Suprapubic skin (tissue), 4 donors: ENCODE measurements at regions not wholly inside any gene's neighbourhood (a gene's known extent, or its start where the extent isn't known, plus 50 kb on each side); places are given as distances from the start of the nearest gene placed in this dataset.

Source experiments
- CTCF ChIP-seq, 2 donors: fragments of 200-600 bp in 1 of 2; fragments of 450-650 bp in 1 of 2; sonication (generic) in 1 of 2; IDR thresholded peaks; one replicate each; pipeline ENCODE4 v1.5.1; 2016 to 2019; ENCODE audit warnings: antibody characterized with exemption in 2 of 2, mild to moderate bottlenecking in 1 of 2, moderate library complexity in 1 of 2
- EP300 ChIP-seq: sonication (generic); formaldehyde crosslinking; IDR thresholded peaks from one replicate; pipeline ENCODE4 v1.6.1; 2017; ENCODE audit warnings: antibody characterized with exemption
- POLR2A ChIP-seq, 2 donors: fragments of 450-650 bp; IDR thresholded peaks; one replicate each; pipeline ENCODE4 v1.6.1; 2017; ENCODE audit warnings: antibody characterized with exemption in 2 of 2, mild to moderate bottlenecking in 2 of 2, moderate library complexity in 2 of 2
- POLR2AphosphoS5 ChIP-seq, 3 donors: sonication (generic); formaldehyde crosslinking; IDR thresholded peaks; one replicate each; pipeline ENCODE4 v1.6.1; 2017; ENCODE audit warnings: antibody characterized with exemption in 3 of 3

- TF ChIP-seq EP300, result no peak
- no peak for TF ChIP-seq POLR2AphosphoS5 (IDR thresholded peaks at IDR 0.05)
- no peak for TF ChIP-seq CTCF (IDR thresholded peaks at IDR 0.05)
- TF ChIP-seq POLR2A (IDR thresholded peaks at IDR 0.05), result no peak
Measured at GRCh38 chr13:99654076-99654475, 152.8 kb downstream of the TM9SF2 start.
